Jurkat, Clone E6-1 (cell line): ENCODE measurements at regions not wholly inside any gene's neighbourhood (a gene's known extent, or its start where the extent isn't known, plus 50 kb on each side); places are given as distances from the start of the nearest gene placed in this dataset.

ENCODE experiments used
- DNase-seq: peaks from one replicate; pipeline ENCODE4 v3.0.0-alpha.2; 2011; ENCODE audit warnings: low read depth, low spot score
- H3K4me3 ChIP-seq: 2 replicates; pipeline ENCODE4 v1.5.1; 2011; ENCODE audit warnings: mild to moderate bottlenecking, low read length, control low read depth, moderate library complexity

- no peak overlapping the region for H3K4me3 ChIP-seq
- no peak for DNase-seq
These were observed 188.5 kb downstream of the LIG4 start for GRCh38 chr13:108026680-108027410.

GRCh38 chr13:108020027-108020426 is 195.3 kb downstream of the LIG4 start:
- no peak for DNase-seq
- H3K4me3 ChIP-seq, result no peak overlapping the region

GRCh38 chr13:108018371-108018870 is 196.9 kb downstream of the LIG4 start:
- no peak overlapping the region for H3K4me3 ChIP-seq
- no peak for DNase-seq

GRCh38 chr13:108006619-108007018 is 208.7 kb downstream of the LIG4 start:
- DNase-seq, result no peak
- no peak overlapping the region for H3K4me3 ChIP-seq

GRCh38 chr13:108005231-108005630 is 210.1 kb downstream of the LIG4 start:
- no peak overlapping the region for H3K4me3 ChIP-seq
- no peak for DNase-seq

GRCh38 chr13:108003626-108004025 is 211.7 kb downstream of the LIG4 start:
- H3K4me3 ChIP-seq, result no peak overlapping the region
- DNase-seq, result no peak

- DNase-seq, result no peak
- H3K4me3 ChIP-seq, result no peak overlapping the region
These were observed 214.3 kb downstream of the LIG4 start for GRCh38 chr13:108000998-108001397.

- no peak overlapping the region for H3K4me3 ChIP-seq
- DNase-seq, result no peak
These were observed 215.6 kb downstream of the LIG4 start for GRCh38 chr13:107999751-108000150.

- DNase-seq, result no peak
- no peak overlapping the region for H3K4me3 ChIP-seq
These were observed 221.2 kb downstream of the LIG4 start for GRCh38 chr13:107994137-107994536.

- DNase-seq, result no peak
- no peak overlapping the region for H3K4me3 ChIP-seq
These were observed 221.9 kb downstream of the LIG4 start for GRCh38 chr13:107993239-107993949.

GRCh38 chr13:107992542-107992941 is 222.8 kb downstream of the LIG4 start:
- H3K4me3 ChIP-seq, result no peak overlapping the region
- no peak for DNase-seq

- no peak overlapping the region for H3K4me3 ChIP-seq
- DNase-seq, result no peak
These were observed 238.2 kb downstream of the LIG4 start for GRCh38 chr13:107977071-107977574.

GRCh38 chr13:107976628-107977027 is 238.7 kb downstream of the LIG4 start:
- no peak overlapping the region for H3K4me3 ChIP-seq
- DNase-seq, result no peak

- H3K4me3 ChIP-seq, result no peak overlapping the region
- DNase-seq, result no peak
These were observed 240.9 kb downstream of the LIG4 start for GRCh38 chr13:107974409-107974808.

GRCh38 chr13:107969546-107969945 is 245.8 kb downstream of the LIG4 start:
- DNase-seq, result no peak
- no peak overlapping the region for H3K4me3 ChIP-seq

GRCh38 chr13:107968470-107968869 is 246.9 kb downstream of the LIG4 start:
- no peak overlapping the region for H3K4me3 ChIP-seq
- no peak for DNase-seq

- no peak for DNase-seq
- H3K4me3 ChIP-seq, result no peak overlapping the region
These were observed 250.9 kb downstream of the LIG4 start for GRCh38 chr13:107964395-107964794.

- DNase-seq, result no peak
- H3K4me3 ChIP-seq, result no peak overlapping the region
These were observed 253.3 kb downstream of the LIG4 start for GRCh38 chr13:107961849-107962608.

GRCh38 chr13:107960301-107960700 is 255.0 kb downstream of the LIG4 start:
- no peak overlapping the region for H3K4me3 ChIP-seq
- no peak for DNase-seq

- H3K4me3 ChIP-seq, result no peak overlapping the region
- no peak for DNase-seq
These were observed 258.4 kb downstream of the LIG4 start for GRCh38 chr13:107956889-107957288.
